ENCODE measurements at regions not wholly inside any gene's neighbourhood (a gene's known extent, or its start where the extent isn't known, plus 50 kb on each side); places are given as distances from the start of the nearest gene placed in this dataset.
"Not testable (repeated sequence)": the region's sequence is repeated elsewhere in the genome, so short reads cannot be mapped to it uniquely, and the experiment has no call there.

DNA sequence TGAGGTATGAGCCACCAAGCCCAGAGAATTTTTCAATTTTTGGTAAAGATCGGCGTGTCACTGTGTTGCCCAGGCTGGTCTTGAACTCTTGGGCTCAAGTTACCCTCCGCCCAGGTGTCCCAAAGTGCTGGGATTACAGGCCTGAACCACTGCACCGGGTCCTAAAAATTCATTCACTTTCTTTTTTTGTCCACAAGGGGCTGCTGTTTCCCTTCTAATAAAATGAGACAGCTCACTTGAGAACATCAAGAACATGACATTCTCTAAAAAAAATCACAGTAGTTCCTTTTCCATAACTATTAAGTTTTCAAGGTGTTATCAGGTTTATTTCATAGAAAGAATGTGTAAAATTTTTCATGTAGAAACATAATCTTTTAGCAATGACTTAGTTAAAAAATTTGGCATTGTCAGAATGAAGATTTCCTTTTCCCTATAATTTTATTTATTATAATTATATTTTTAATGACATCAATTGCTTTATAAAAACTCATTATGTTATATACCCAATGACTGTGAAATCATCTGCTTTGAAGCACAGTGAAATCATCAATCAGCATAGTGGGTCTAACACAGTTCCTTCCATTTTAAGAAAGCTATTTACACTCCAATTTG is 1723.8 kb upstream of the DEFB115 start:
- DNase-seq (ENCODE audit: low read depth in 2 of 2), result not testable (repeated sequence)

DNA sequence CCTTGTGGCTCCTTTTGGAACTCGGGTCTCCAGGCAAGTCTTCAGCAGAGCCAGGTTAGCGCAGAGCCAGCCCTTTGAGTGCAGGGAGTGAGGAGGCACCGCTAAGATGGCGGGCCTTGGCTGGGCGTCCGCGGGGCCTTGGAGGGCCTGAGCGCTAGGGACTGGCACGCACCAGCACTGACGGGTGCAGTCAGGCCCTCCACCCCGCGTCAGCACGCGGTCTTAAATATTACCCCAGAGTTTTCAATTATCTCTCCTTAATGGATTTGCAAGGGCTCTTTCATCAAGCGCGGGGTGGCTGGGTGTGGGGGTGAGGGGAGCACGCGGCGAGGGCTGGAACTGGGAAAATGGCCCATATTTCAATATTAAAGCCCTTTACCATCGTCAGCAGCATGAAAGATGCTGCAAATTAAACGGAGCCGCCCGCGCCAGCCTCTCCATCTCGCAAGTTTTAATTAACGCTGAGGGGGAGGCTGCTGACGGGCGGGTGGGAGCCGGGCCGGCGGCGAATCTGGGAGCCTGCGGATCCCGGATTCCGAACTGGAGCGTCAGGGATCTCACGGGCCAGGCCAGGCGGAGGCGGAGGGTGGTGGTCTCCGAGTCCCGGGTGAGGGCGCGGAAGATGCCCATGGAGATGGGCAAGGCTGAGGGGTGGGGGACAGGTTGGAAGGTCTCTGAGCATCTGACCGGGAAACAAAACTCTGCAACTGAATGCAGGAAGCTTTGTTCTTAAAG is 1690.4 kb upstream of the DEFB115 start:
- DNase-seq (ENCODE audit: low read depth in 2 of 2), result not testable (repeated sequence)

DNA sequence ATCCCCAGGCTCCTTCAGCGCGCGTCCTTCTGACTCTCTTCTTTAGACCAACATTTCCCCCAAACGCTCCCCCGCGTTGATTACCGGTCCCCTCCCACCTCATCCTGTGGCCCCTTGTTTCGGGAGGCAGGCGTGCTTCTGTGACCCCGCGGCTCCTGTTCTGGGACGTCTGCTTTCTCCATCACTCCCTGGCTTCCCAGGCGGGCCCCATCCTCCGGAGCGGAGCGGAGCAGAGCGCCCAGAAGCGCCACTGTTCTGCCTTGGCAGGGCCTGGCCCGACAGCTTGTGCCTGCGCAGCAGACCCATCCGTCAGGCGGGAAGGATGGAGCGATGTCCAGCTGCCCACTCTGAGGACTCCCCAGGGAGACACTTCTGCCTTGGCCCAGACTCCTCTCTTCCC is 1689.8 kb upstream of the DEFB115 start:
- DNase-seq (ENCODE audit: low read depth in 2 of 2), result not testable (repeated sequence)

DNA sequence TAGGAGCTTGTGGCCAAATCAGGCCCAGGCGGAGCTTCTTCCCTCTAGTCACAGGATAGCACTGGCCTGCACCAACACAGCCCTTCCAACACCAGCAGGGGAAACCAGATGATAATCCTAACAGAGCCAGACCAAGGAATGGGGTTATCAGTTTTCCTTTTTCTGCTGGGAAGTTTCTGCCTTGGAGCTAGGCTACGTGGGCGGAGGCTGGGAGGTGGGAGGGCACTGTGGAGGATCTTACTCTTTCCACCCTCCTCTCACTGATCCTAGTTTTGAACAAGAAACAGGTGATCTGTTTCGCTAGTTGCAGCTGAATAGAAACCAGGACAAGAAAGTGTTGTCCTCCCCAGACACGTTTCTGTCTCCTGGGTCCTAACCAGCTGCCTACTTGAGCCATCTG is 1687.3 kb upstream of the DEFB115 start:
- DNase-seq (ENCODE audit: low read depth in 2 of 2), result not testable (repeated sequence)

DNA sequence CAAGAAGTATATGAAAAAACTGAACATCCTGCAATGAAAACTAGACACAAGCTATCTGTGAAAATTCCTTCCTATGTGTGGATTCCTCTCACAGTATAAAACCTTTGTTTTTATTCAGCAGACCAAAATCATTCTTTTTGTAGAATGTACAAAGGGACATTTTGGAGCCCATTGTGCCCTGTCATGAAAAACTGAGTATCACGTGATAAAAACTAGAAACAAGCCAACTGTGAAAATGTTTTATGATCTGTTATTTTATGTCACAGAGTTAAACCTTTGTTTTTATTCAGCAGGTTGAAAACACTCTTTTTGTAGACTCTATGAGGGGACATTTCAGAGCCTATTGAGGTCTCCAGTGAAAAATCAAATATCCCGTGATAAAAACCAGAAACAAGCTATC is 1667.9 kb upstream of the DEFB115 start:
- DNase-seq (ENCODE audit: low read depth in 2 of 2), result not testable (repeated sequence)

DNA sequence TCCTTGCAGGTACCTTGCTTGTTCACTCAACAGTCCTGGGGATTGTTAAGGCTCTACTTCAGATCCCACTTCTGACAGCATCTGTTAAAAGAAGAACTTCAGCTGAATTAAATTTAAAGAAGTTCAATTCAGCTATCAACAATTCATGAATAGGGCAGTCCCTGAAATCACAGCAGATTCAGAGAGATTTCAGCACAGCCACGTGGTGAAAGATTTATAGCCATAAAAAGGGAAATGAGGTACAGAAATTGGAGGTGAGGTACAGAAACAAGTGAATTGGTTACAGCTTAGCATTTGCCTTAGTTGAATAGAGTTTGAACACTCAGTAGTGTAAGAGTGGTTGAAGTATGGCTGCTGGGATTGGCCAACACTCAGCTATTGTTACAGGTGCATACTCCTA is 1653.3 kb upstream of the DEFB115 start:
- DNase-seq (ENCODE audit: low read depth in 2 of 2), result not testable (repeated sequence)

DNA sequence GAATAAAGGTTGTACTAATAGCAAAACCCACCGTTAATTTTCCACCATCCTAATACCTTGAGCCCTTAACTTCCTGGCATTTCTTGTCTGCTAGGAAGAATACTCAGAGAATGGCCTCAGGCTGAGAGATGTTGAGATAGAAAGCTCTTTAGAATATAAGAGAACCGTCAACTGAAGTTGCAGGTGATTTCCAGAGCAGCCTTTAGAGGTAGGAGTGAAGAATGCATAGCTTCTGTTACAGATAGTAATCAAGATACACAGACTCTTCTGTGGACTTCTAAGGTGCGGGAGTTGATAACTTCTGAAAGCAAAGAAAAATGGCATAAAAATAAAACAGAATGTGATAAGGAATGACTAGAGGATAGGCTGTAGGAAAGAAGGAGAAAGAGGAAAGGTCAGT is 1651.3 kb upstream of the DEFB115 start:
- not testable (repeated sequence) for DNase-seq (ENCODE audit: low read depth in 2 of 2)

DNA sequence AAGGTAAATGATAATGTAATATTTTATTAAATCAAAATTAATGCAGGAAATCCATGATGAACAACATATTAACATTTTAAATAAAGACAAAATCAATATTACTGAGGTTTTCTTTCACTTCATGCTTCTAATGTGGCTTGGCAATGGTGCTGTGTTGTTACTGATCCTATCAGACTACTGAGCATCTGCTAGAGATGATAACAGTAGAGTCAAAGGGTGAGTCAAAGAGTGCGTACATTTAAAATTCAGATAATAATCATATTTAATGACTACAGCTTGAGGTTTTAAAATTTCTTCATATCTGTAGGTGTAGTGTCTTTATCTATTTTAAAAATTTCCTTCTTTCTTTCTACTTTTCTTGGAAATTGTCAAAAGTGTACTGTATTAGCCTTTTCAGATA is 1628.1 kb upstream of the DEFB115 start:
- DNase-seq (ENCODE audit: low read depth in 2 of 2), result not testable (repeated sequence)
